ENCODE measurements at regions not wholly inside any gene's neighbourhood (a gene's known extent, or its start where the extent isn't known, plus 50 kb on each side); places are given as distances from the start of the nearest gene placed in this dataset.

- TF ChIP-seq CREM (CRISPR knock-in tag; IDR thresholded peaks at IDR 0.05), result no peak
These were observed 1145.2 kb downstream of the AACS start (continued) for GRCh38 chr12:126210448-126210847.

GRCh38 chr12:126212824-126213223 is 1147.6 kb downstream of the AACS start:
- ATAC-seq, result no peak
- H3K9me3 Mint-ChIP-seq, result peaks cover 96% of the 10 kb centered on the region
- peaks cover 4% of the 10 kb centered on the region for H3K27me3 Mint-ChIP-seq (ENCODE audit: low read depth)

GRCh38 chr12:126218697-126219096 is 1153.5 kb downstream of the AACS start:
- Mint-ChIP-seq H3K27me3 (ENCODE audit: low read depth) (peaks cover 9% of the 10 kb centered on the region), H3K9me3 (peaks cover 87% of the 10 kb centered on the region), H3K4me1 (no peaks in the 10 kb centered on the region), H3K27ac (no peak overlapping the region), H3K4me3 (no peak overlapping the region), H3K36me3 (peaks cover 72% of the 10 kb centered on the region)
- CTCF ChIA-PET, result no interaction called here
- POLR2A ChIA-PET, result no interaction called here
- ATAC-seq (no peak), DNase-seq (ENCODE audit: low spot score) (no peak)
- no peak for TF ChIP-seq ZNF281 (CRISPR knock-in tag; IDR thresholded peaks at IDR 0.05)
- no peak for TF ChIP-seq ATF3 (CRISPR knock-in tag; conservative IDR thresholded peaks at IDR 0.05)
- TF ChIP-seq ZNF121 (CRISPR knock-in tag; IDR thresholded peaks at IDR 0.05), result no peak
- no peak for TF ChIP-seq FOXJ3 (CRISPR knock-in tag; IDR thresholded peaks at IDR 0.05; ENCODE audit: borderline replicate concordance)
- no peak for TF ChIP-seq ETV6 (CRISPR knock-in tag; IDR thresholded peaks at IDR 0.05)
- no peak for TF ChIP-seq CDX4 (CRISPR knock-in tag; IDR thresholded peaks at IDR 0.05; ENCODE audit: borderline replicate concordance)
- TF ChIP-seq KAT7 (CRISPR knock-in tag; IDR thresholded peaks at IDR 0.05; ENCODE audit: borderline replicate concordance), result no peak
- no peak for TF ChIP-seq ZBTB43 (CRISPR knock-in tag; IDR thresholded peaks at IDR 0.05)
- no peak for TF ChIP-seq ZBTB21 (CRISPR knock-in tag; IDR thresholded peaks at IDR 0.05; ENCODE audit: borderline replicate concordance)
- TF ChIP-seq JAZF1 (CRISPR knock-in tag; IDR thresholded peaks at IDR 0.05), result no peak
- TF ChIP-seq NR1H2 (CRISPR knock-in tag; IDR thresholded peaks at IDR 0.05), result no peak
- TF ChIP-seq CREM (CRISPR knock-in tag; IDR thresholded peaks at IDR 0.05), result no peak
- no peak for TF ChIP-seq ELF4 (CRISPR knock-in tag; IDR thresholded peaks at IDR 0.05; ENCODE audit: low read depth)
- no peak for TF ChIP-seq CBFB (CRISPR knock-in tag; IDR thresholded peaks at IDR 0.05; ENCODE audit: low read depth)

More at GRCh38 chr12:126212824-126213223, 1147.6 kb downstream of the AACS start:
- POLR2A ChIA-PET, result no interaction called here
- DNase-seq (ENCODE audit: low spot score), result no peak
- no peak overlapping the region for H3K27ac Mint-ChIP-seq
- CTCF ChIA-PET, result no interaction called here
- H3K36me3 Mint-ChIP-seq, result peaks cover 80% of the 10 kb centered on the region
- TF ChIP-seq SMAD4 (CRISPR knock-in tag; IDR thresholded peaks at IDR 0.05) (no peak), GABPB1 (CRISPR knock-in tag; IDR thresholded peaks at IDR 0.05) (no peak), ZNF138 (CRISPR knock-in tag; conservative IDR thresholded peaks at IDR 0.05) (no peak), HMGXB4 (CRISPR knock-in tag; IDR thresholded peaks at IDR 0.05) (no peak), ZNF512 (CRISPR knock-in tag; IDR thresholded peaks at IDR 0.05; ENCODE audit: borderline replicate concordance) (no peak), GTF2I (CRISPR knock-in tag; conservative IDR thresholded peaks at IDR 0.05) (no peak), JUN (CRISPR knock-in tag; IDR thresholded peaks at IDR 0.05) (no peak), HMGA2 (CRISPR knock-in tag; IDR thresholded peaks at IDR 0.05) (no peak), ZBTB43 (CRISPR knock-in tag; IDR thresholded peaks at IDR 0.05) (no peak), GRHL2 (CRISPR knock-in tag; IDR thresholded peaks at IDR 0.05; ENCODE audit: insufficient replicate concordance, severe bottlenecking) (no peak), ZNF317 (CRISPR knock-in tag; IDR thresholded peaks at IDR 0.05; ENCODE audit: borderline replicate concordance, low read depth) (no peak)
- no peaks in the 10 kb centered on the region for H3K4me1 Mint-ChIP-seq
- no peak overlapping the region for H3K4me3 Mint-ChIP-seq
